ENCODE measurements at regions not wholly inside any gene's neighbourhood (a gene's known extent, or its start where the extent isn't known, plus 50 kb on each side); places are given as distances from the start of the nearest gene placed in this dataset.

DNA sequence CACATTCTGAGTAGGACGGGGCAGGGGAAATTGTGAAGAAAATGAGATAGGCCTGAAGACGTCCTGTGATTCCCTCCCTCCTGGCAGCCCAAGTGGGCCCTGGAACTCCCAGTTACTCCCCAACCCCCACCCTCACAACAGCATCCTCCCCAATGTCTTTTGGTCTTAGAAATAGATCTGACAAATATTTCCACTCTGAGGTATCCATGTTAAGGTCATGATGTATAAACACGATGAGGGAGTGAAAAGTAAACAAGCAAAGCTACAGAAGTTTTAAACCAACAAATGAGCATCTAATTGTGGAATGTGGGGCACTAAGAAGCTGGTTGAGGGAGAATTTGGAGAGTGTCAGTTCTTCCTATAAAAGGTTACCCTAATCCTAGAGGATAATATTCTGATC lies 103.7 kb upstream of the AADACL2 start:
- no peak overlapping the region for H3K4me3 ChIP-seq (ENCODE audit: low read length)
- no peak overlapping the region for H3K9ac ChIP-seq (ENCODE audit: low read depth, low read length)
- no peaks in the 10 kb centered on the region for H3K4me1 ChIP-seq (ENCODE audit: insufficient read depth, low read length)
- no peaks in the 10 kb centered on the region for H3K36me3 ChIP-seq (ENCODE audit: insufficient read depth, low read depth, low read length)
- no peaks in the 10 kb centered on the region for H3K9me3 ChIP-seq (ENCODE audit: insufficient read depth, low read depth, low read length)
- no peaks in the 10 kb centered on the region for H3K27me3 ChIP-seq (ENCODE audit: insufficient read depth, low read length)
- no peak overlapping the region for H3K27ac ChIP-seq (ENCODE audit: low read length)

DNA sequence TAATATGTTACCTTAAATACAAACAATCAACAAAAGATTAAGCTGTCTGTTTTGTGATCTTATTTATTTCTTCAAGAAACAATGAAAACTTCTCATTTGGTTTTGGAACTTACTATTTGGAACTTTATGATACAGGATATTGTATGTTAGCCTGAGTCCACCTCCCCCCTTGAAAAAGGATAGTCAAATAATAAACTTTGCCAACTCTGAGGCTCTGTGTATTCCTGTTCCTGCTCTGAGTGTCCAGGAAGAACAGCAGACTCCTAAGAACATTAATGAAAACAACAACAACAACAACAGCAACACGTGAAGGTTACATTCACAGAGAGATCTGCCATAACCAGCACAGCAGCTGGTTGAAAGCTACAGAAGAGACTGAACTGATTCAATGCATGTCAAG lies 108.1 kb upstream of the AADACL2 start:
- Histone ChIP-seq H3K9ac (ENCODE audit: low read depth, low read length) (no peak overlapping the region), H3K27me3 (ENCODE audit: insufficient read depth, low read length) (no peaks in the 10 kb centered on the region), H3K4me1 (ENCODE audit: insufficient read depth, low read length) (no peaks in the 10 kb centered on the region), H3K4me3 (ENCODE audit: low read length) (no peak overlapping the region), H3K9me3 (ENCODE audit: insufficient read depth, low read depth, low read length) (no peaks in the 10 kb centered on the region), H3K27ac (ENCODE audit: low read length) (no peak overlapping the region), H3K36me3 (ENCODE audit: insufficient read depth, low read depth, low read length) (no peaks in the 10 kb centered on the region)

DNA sequence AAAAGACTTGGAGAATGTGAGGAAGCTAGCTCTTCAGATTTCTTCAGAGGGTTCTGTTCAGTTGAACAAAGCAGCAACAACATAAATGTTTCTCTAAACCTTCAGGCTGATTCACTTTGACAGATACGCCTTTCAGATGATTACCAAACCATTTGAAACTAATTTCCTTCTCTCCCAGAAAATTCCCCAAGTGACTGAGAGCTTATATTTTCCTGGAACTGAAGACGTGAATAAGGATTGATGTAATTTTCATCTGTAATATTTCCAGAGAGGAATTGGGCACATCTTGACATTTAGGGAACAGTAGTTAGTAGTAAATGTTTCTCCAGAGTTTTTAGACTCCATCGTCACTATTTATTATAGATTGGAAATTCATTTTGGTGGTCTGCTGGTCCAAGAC lies 108.6 kb upstream of the AADACL2 start:
- Histone ChIP-seq H3K4me3 (ENCODE audit: low read length) (no peak overlapping the region), H3K9ac (ENCODE audit: low read depth, low read length) (no peak overlapping the region), H3K36me3 (ENCODE audit: insufficient read depth, low read depth, low read length) (no peaks in the 10 kb centered on the region), H3K9me3 (ENCODE audit: insufficient read depth, low read depth, low read length) (no peaks in the 10 kb centered on the region), H3K27me3 (ENCODE audit: insufficient read depth, low read length) (no peaks in the 10 kb centered on the region), H3K27ac (ENCODE audit: low read length) (no peak overlapping the region), H3K4me1 (ENCODE audit: insufficient read depth, low read length) (no peaks in the 10 kb centered on the region)

DNA sequence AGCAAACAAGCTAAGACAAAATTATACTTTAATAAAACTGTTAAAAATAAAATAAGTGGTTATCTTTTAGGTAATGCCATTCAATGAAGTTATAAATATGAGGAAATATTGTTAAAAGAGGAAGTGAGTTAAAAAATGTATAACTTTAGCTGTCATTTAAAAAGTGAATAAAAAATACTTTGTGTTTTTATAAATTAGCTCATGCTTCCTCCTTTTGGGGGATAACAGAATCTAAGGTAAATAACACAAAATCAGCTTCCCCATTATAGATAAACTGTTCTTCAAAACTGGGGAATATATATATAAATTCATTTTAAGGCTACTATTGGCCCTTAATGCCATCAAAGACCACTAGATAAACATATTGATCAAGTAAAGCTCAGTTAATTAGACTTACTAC lies 113.7 kb upstream of the AADACL2 start:
- no peak overlapping the region for H3K9ac ChIP-seq (ENCODE audit: low read depth, low read length)
- H3K36me3 ChIP-seq (ENCODE audit: insufficient read depth, low read depth, low read length): no peaks in the 10 kb centered on the region
- no peaks in the 10 kb centered on the region for H3K9me3 ChIP-seq (ENCODE audit: insufficient read depth, low read depth, low read length)
- no peaks in the 10 kb centered on the region for H3K4me1 ChIP-seq (ENCODE audit: insufficient read depth, low read length)
- H3K27me3 ChIP-seq (ENCODE audit: insufficient read depth, low read length): no peaks in the 10 kb centered on the region
- no peak overlapping the region for H3K27ac ChIP-seq (ENCODE audit: low read length)
- H3K4me3 ChIP-seq (ENCODE audit: low read length): no peak overlapping the region

DNA sequence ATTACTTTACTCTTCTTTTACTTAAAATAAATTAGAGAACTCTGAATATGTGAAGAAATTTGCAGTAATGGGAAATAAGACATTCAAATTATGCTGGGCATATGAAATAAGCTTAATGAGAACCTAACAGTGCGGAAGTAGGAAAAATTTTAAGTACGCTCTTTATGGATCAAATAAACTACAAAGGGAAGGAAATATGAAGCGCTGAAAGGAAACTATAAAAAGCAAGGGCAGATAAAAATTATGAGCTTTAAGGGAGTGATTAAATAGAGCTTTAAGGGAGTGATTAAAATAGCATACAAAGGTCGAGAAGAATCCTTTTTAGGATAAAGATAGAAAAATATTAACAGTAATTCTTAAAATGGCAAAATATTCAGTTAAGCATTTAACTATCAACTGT lies 118.3 kb upstream of the AADACL2 start:
- Histone ChIP-seq H3K4me3 (ENCODE audit: low read length) (no peak overlapping the region), H3K4me1 (ENCODE audit: insufficient read depth, low read length) (no peaks in the 10 kb centered on the region), H3K9ac (ENCODE audit: low read depth, low read length) (no peak overlapping the region)

DNA sequence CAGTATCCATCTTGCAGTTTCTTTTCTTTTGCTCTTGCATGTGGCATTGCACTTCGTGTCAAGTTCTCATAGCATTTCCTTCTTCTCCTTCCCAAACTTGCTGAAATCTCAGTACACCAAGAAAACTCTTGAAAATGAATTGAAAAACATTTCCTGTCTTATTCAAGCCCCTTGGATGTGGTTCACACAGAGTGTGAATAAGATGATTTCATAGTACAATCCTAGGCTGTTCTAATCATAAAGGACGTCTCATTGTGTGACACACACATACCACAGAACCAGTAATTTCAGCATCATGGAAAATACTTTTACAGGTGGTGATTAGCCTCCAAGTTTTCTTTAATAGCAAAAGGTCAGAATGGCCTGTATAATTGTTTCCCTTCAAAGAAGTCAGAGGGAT lies 121.6 kb upstream of the AADACL2 start:
- Histone ChIP-seq H3K9me3 (ENCODE audit: insufficient read depth, low read depth, low read length) (no peaks in the 10 kb centered on the region; the same call in 1 of the 2 replicates), H3K27ac (ENCODE audit: low read length) (no peak overlapping the region), H3K36me3 (ENCODE audit: insufficient read depth, low read depth, low read length) (no peaks in the 10 kb centered on the region), H3K9ac (ENCODE audit: low read depth, low read length) (no peak overlapping the region), H3K4me1 (ENCODE audit: insufficient read depth, low read length) (no peaks in the 10 kb centered on the region), H3K27me3 (ENCODE audit: insufficient read depth, low read length) (no peaks in the 10 kb centered on the region), H3K4me3 (ENCODE audit: low read length) (no peak overlapping the region)

More for the DNA sequence above, 118.3 kb upstream of the AADACL2 start:
- no peaks in the 10 kb centered on the region for H3K36me3 ChIP-seq (ENCODE audit: insufficient read depth, low read depth, low read length)
- H3K27ac ChIP-seq (ENCODE audit: low read length): no peak overlapping the region
- H3K9me3 ChIP-seq (ENCODE audit: insufficient read depth, low read depth, low read length): no peaks in the 10 kb centered on the region; the same call in 1 of the 2 replicates
- no peaks in the 10 kb centered on the region for H3K27me3 ChIP-seq (ENCODE audit: insufficient read depth, low read length)

DNA sequence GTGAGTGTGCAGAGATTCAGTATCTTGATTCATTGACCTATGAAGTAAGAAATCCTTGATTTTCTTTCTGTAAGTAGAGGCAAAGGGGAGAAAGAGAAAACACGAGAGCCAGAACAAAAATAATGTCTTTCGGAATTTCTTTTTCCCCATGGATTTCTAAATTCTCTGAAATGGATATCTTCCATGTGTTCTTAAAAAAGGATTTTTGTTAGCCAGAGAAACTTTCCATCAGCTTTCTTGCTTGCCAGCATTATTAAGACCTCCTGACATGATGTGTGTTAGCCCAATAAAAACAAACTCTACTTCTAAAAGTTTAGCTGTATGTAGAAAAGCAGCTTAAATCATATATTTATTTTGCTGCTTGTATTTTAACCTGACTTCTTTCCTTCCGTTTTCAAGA lies 122.3 kb upstream of the AADACL2 start:
- no peak overlapping the region for H3K4me3 ChIP-seq (ENCODE audit: low read length)
- no peaks in the 10 kb centered on the region for H3K36me3 ChIP-seq (ENCODE audit: insufficient read depth, low read depth, low read length)
- no peak overlapping the region for H3K9ac ChIP-seq (ENCODE audit: low read depth, low read length)
- no peaks in the 10 kb centered on the region for H3K27me3 ChIP-seq (ENCODE audit: insufficient read depth, low read length)
- no peaks in the 10 kb centered on the region for H3K4me1 ChIP-seq (ENCODE audit: insufficient read depth, low read length)
- H3K9me3 ChIP-seq (ENCODE audit: insufficient read depth, low read depth, low read length): no peaks in the 10 kb centered on the region; the same call in 1 of the 2 replicates
- H3K27ac ChIP-seq (ENCODE audit: low read length): no peak overlapping the region

DNA sequence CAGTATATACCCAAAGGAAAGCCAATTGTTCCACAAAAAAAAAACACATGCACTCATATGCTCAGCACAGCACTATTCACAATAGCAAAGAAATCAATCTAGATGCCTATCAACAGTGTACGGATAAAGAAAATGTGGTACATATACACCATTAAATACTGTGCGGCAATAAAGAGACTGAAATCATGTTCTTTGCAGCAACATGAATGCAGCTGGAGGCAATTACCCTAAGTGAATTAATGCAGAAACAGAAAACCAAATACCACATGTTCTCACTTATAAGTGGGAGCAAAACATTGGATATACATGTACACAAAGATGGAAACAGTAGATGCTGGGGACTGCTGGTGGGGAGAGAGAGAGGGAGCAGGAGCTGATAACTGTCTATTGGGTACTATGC lies 124.2 kb upstream of the AADACL2 start:
- no peaks in the 10 kb centered on the region for H3K27me3 ChIP-seq (ENCODE audit: insufficient read depth, low read length)
- no peaks in the 10 kb centered on the region; the same call in 1 of the 2 replicates for H3K9me3 ChIP-seq (ENCODE audit: insufficient read depth, low read depth, low read length)
- H3K4me3 ChIP-seq (ENCODE audit: low read length): no peak overlapping the region
- no peaks in the 10 kb centered on the region for H3K4me1 ChIP-seq (ENCODE audit: insufficient read depth, low read length)
- H3K9ac ChIP-seq (ENCODE audit: low read depth, low read length): no peak overlapping the region
- H3K36me3 ChIP-seq (ENCODE audit: insufficient read depth, low read depth, low read length): no peaks in the 10 kb centered on the region
- H3K27ac ChIP-seq (ENCODE audit: low read length): no peak overlapping the region

DNA sequence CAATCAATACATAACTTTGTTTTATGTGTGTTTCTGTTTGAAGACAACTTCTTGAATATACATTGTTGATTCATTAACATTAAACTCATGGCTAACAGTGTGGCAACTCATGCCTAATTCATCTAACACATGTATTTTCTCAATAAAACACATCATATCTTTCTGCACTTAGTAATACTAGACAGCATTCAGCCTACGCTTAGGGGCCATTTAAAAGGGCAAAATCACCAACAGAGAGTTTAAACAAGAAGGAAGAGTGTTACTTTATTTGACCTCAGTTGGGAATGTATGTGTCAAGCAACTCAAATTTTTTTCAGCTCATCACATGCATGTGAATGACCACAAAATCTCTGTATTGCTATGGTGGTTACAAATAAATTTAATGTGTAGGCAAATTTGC lies 128.8 kb upstream of the AADACL2 start:
- H3K27ac ChIP-seq (ENCODE audit: low read length): no peak overlapping the region
- H3K27me3 ChIP-seq (ENCODE audit: insufficient read depth, low read length): no peaks in the 10 kb centered on the region
- H3K9ac ChIP-seq (ENCODE audit: low read depth, low read length): no peak overlapping the region
- no peaks in the 10 kb centered on the region for H3K4me1 ChIP-seq (ENCODE audit: insufficient read depth, low read length)
- H3K36me3 ChIP-seq (ENCODE audit: insufficient read depth, low read depth, low read length): no peaks in the 10 kb centered on the region
- H3K4me3 ChIP-seq (ENCODE audit: low read length): no peak overlapping the region
- H3K9me3 ChIP-seq (ENCODE audit: insufficient read depth, low read depth, low read length): no peaks in the 10 kb centered on the region

DNA sequence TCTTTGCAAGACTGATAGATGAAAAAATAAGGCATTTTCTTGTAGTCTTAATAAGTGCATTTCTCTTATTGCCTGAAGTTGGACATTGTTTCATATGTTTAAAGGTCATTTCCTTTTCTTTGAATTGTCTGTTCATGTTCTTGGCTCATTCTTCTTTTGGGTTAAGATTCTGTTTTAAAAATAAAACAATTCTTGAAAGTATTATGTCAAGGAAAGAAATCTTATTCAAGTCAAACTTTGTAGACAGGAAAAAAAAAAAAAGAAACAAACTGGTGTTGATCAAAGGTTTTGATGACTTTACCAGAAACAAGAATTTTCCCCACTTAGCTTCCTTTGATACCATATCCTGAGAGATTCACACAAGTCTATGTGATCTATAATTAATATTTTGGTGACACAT lies 132.9 kb upstream of the AADACL2 start:
- H3K27me3 ChIP-seq (ENCODE audit: insufficient read depth, low read length): no peaks in the 10 kb centered on the region

DNA sequence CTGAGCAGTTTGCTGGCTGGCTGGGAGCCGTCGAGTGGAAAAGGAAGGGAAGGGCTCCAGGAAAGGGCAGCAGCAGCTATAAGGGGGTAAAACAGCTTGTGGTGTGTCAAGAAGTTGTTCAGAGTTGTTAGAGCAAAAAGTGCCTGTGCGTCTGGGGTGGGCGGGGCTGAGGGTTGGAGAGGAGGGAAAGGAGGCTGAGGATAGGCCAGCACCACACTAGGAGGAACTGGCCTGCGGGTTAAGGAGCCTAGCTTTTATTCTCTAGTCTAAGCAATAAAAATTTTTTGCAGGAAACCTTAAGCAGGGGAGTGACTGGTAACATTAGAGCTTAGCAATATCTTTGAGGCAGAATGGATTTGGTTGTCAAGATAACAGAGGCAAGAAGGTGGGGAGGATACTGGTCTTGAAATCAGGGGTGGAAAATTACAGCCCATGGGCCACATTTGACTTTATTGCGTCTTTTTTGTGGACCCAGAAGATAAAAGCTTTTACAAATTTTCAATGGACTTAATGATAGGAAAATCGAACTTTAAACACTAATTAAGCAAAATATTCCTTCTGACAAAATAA lies 134.5 kb upstream of the AADACL2 start:
- Histone ChIP-seq H3K4me3 (ENCODE audit: low read length) (no peak overlapping the region), H3K27ac (ENCODE audit: low read length) (no peak overlapping the region), H3K36me3 (ENCODE audit: insufficient read depth, low read depth, low read length) (no peaks in the 10 kb centered on the region), H3K9me3 (ENCODE audit: insufficient read depth, low read depth, low read length) (no peaks in the 10 kb centered on the region), H3K27me3 (ENCODE audit: insufficient read depth, low read length) (no peaks in the 10 kb centered on the region), H3K9ac (ENCODE audit: low read depth, low read length) (no peak overlapping the region), H3K4me1 (ENCODE audit: insufficient read depth, low read length) (peaks cover 2% of the 10 kb centered on the region; the same call in 1 of the 2 replicates)

More for the DNA sequence above, 132.9 kb upstream of the AADACL2 start:
- H3K4me3 ChIP-seq (ENCODE audit: low read length): no peak overlapping the region
- H3K36me3 ChIP-seq (ENCODE audit: insufficient read depth, low read depth, low read length): no peaks in the 10 kb centered on the region
- H3K4me1 ChIP-seq (ENCODE audit: insufficient read depth, low read length): peaks cover 2% of the 10 kb centered on the region; the same call in 1 of the 2 replicates
- H3K27ac ChIP-seq (ENCODE audit: low read length): no peak overlapping the region
- H3K9me3 ChIP-seq (ENCODE audit: insufficient read depth, low read depth, low read length): no peaks in the 10 kb centered on the region
- no peak overlapping the region for H3K9ac ChIP-seq (ENCODE audit: low read depth, low read length)

DNA sequence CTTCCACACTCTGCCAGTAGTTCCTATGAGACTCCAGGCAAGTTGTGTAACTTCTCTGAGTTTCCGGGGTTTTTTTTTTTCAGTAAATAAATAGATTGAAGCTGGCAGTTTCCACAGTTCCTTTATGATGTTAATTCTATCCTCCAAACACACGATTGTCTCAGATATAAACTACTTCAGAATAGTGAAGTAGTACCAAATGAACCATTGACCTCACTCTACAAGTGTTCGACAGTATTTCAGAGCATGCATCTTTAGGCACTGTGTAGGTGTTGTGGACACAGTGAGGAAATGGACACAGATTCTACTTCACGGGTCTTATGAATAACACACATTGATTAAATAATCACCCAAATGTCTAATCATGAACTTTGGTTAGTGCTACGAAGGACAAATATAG lies 136.1 kb upstream of the IGSF10 start:
- H3K9ac ChIP-seq (ENCODE audit: low read depth, low read length): no peak overlapping the region
- no peak overlapping the region for H3K27ac ChIP-seq (ENCODE audit: low read length)
- peaks cover 7% of the 10 kb centered on the region; the same call in 1 of the 2 replicates for H3K4me1 ChIP-seq (ENCODE audit: insufficient read depth, low read length)
- no peaks in the 10 kb centered on the region for H3K9me3 ChIP-seq (ENCODE audit: insufficient read depth, low read depth, low read length)
- no peak overlapping the region for H3K4me3 ChIP-seq (ENCODE audit: low read length)
- no peaks in the 10 kb centered on the region for H3K36me3 ChIP-seq (ENCODE audit: insufficient read depth, low read depth, low read length)
- no peaks in the 10 kb centered on the region for H3K27me3 ChIP-seq (ENCODE audit: insufficient read depth, low read length)
